Memory B cell (primary cell): ENCODE measurements at regions not wholly inside any gene's neighbourhood (a gene's known extent, or its start where the extent isn't known, plus 50 kb on each side); places are given as distances from the start of the nearest gene placed in this dataset.

Source experiments
- ATAC-seq: fragments of 150-1000 bp; cut with Tn5 transposase; 2 replicates; pipeline ENCODE4 v1.10.0; 2021; ENCODE audit warnings: low read depth, mild to moderate bottlenecking, moderate library complexity
- DNase-seq, 2 donors: peaks; one replicate each; pipeline ENCODE4 v3.0.0; 2022; ENCODE audit warnings: low spot score in 2 of 2
- H3K27ac Mint-ChIP-seq: one replicate; pipeline ENCODE4 v1.8.0; 2022; ENCODE audit warnings: mild to moderate bottlenecking, moderate library complexity, mixed read lengths
- H3K27me3 Mint-ChIP-seq: one replicate; pipeline ENCODE4 v1.8.0; 2022; ENCODE audit warnings: mixed read lengths
- H3K36me3 Mint-ChIP-seq: one replicate; pipeline ENCODE4 v1.8.0; 2022; ENCODE audit warnings: mild to moderate bottlenecking, mixed read lengths
- H3K4me1 Mint-ChIP-seq: one replicate; pipeline ENCODE4 v1.8.0; 2022; ENCODE audit warnings: mixed read lengths
- H3K4me3 Mint-ChIP-seq: one replicate; pipeline ENCODE4 v1.8.0; 2022; ENCODE audit warnings: mild to moderate bottlenecking, moderate library complexity, mixed read lengths
- H3K9me3 Mint-ChIP-seq: one replicate; pipeline ENCODE4 v1.8.0; 2022; ENCODE audit warnings: mixed read lengths

- ATAC-seq (no peak), DNase-seq (no peak)
- Mint-ChIP-seq H3K36me3 (no peaks in the 10 kb centered on the region), H3K9me3 (no peaks in the 10 kb centered on the region), H3K4me1 (no peaks in the 10 kb centered on the region), H3K4me3 (no peak overlapping the region), H3K27me3 (peaks cover 3% of the 10 kb centered on the region), H3K27ac (no peak overlapping the region)
These were observed 689.9 kb downstream of the TUSC7 start for GRCh38 chr3:117399311-117400078.

GRCh38 chr3:117400303-117400702 is 690.7 kb downstream of the TUSC7 start:
- Mint-ChIP-seq H3K4me1 (no peaks in the 10 kb centered on the region), H3K9me3 (no peaks in the 10 kb centered on the region), H3K4me3 (no peak overlapping the region), H3K36me3 (no peaks in the 10 kb centered on the region), H3K27ac (no peak overlapping the region), H3K27me3 (peaks cover 3% of the 10 kb centered on the region)
- ATAC-seq (no peak), DNase-seq (no peak)

DNA sequence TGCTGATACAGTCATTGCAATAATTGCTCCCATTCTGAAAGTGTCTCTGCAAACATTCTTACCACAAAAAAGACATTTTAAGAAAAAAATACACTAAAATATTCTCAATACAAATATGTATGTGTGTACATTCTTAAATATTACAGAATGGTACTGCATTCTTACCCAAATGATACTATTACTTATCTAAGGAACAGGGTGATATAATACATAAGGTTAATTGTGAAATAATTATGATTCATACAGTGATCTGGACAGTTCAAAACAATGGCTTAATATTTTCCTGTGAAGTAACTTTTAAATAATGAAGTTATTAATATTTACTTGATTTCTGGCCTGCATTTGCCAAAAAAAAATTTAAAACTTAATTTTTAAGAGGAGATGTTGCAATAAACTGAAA is 694.6 kb downstream of the TUSC7 start:
- no peak for ATAC-seq

GRCh38 chr3:117404730-117405129 is 695.2 kb downstream of the TUSC7 start:
- Mint-ChIP-seq H3K27me3 (no peaks in the 10 kb centered on the region), H3K4me3 (no peak overlapping the region), H3K27ac (no peak overlapping the region), H3K4me1 (no peaks in the 10 kb centered on the region), H3K9me3 (peaks cover 1% of the 10 kb centered on the region), H3K36me3 (no peaks in the 10 kb centered on the region)
- ATAC-seq (no peak), DNase-seq (no peak)

More for the DNA sequence above, 694.6 kb downstream of the TUSC7 start:
- no peaks in the 10 kb centered on the region for H3K27me3 Mint-ChIP-seq
- H3K9me3 Mint-ChIP-seq: peaks cover under 1% of the 10 kb centered on the region
- H3K4me1 Mint-ChIP-seq: no peaks in the 10 kb centered on the region
- no peak overlapping the region for H3K4me3 Mint-ChIP-seq
- H3K27ac Mint-ChIP-seq: no peak overlapping the region
- no peak for DNase-seq
- no peaks in the 10 kb centered on the region for H3K36me3 Mint-ChIP-seq

GRCh38 chr3:117405359-117405758 is 695.8 kb downstream of the TUSC7 start:
- no peak overlapping the region for H3K27ac Mint-ChIP-seq
- ATAC-seq (no peak), DNase-seq (no peak)
- H3K4me3 Mint-ChIP-seq: no peak overlapping the region
- H3K9me3 Mint-ChIP-seq: peaks cover 1% of the 10 kb centered on the region
- no peaks in the 10 kb centered on the region for H3K4me1 Mint-ChIP-seq
- H3K27me3 Mint-ChIP-seq: no peaks in the 10 kb centered on the region
- H3K36me3 Mint-ChIP-seq: no peaks in the 10 kb centered on the region

GRCh38 chr3:117407317-117407716 is 697.7 kb downstream of the TUSC7 start:
- ATAC-seq (no peak), DNase-seq (no peak)
- no peaks in the 10 kb centered on the region for H3K36me3 Mint-ChIP-seq
- H3K4me1 Mint-ChIP-seq: no peaks in the 10 kb centered on the region
- H3K27me3 Mint-ChIP-seq: no peaks in the 10 kb centered on the region
- H3K4me3 Mint-ChIP-seq: no peak overlapping the region
- no peak overlapping the region for H3K27ac Mint-ChIP-seq
- peaks cover 1% of the 10 kb centered on the region for H3K9me3 Mint-ChIP-seq

DNA sequence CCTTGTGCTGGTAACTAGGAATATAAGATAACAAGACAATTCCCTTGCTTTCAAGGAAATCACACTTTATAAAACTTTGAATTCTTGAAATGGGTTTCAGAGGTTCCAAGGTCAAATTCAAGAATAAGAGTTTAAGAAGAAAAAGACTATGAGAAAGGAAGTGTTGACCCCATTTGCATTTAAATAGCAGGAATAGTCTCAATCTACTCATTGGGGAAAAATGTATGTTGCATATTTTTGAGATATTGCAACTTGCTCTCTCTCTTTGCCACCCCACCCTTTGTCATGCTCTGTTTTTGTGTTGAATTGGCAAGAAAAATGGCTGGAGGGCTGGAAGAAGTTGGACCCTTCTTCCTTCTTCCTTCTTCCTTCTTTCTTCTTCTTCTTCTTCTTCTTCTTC is 699.2 kb downstream of the TUSC7 start:
- H3K36me3 Mint-ChIP-seq: no peaks in the 10 kb centered on the region
- DNase-seq (no peak), ATAC-seq (no peak)
- H3K27ac Mint-ChIP-seq: no peak overlapping the region
- no peak overlapping the region for H3K4me3 Mint-ChIP-seq
- no peaks in the 10 kb centered on the region for H3K4me1 Mint-ChIP-seq
- peaks cover 1% of the 10 kb centered on the region for H3K9me3 Mint-ChIP-seq
- no peaks in the 10 kb centered on the region for H3K27me3 Mint-ChIP-seq

DNA sequence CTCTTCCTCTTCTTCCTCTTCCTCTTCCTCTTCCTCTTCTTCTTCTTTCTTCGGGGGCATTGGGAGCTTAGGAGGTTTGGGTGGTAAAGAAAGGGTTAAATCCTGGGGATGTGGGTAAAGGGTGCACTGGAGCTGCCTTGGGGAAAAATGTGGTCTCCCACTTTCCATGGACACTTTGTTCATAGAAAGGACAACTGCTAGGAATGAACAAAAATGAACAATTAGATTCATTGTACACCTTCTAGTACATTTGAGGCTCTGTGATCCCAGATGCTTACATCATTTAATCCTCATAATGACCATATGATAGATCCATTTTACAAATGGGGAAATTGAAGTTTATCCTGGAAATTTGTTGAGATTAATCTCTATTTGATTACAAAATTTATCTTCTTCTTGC is 699.7 kb downstream of the TUSC7 start:
- Mint-ChIP-seq H3K9me3 (peaks cover 1% of the 10 kb centered on the region), H3K4me3 (no peak overlapping the region), H3K4me1 (no peaks in the 10 kb centered on the region), H3K27ac (no peak overlapping the region), H3K27me3 (no peaks in the 10 kb centered on the region), H3K36me3 (no peaks in the 10 kb centered on the region)
- DNase-seq: no peak
- no peak for ATAC-seq

DNA sequence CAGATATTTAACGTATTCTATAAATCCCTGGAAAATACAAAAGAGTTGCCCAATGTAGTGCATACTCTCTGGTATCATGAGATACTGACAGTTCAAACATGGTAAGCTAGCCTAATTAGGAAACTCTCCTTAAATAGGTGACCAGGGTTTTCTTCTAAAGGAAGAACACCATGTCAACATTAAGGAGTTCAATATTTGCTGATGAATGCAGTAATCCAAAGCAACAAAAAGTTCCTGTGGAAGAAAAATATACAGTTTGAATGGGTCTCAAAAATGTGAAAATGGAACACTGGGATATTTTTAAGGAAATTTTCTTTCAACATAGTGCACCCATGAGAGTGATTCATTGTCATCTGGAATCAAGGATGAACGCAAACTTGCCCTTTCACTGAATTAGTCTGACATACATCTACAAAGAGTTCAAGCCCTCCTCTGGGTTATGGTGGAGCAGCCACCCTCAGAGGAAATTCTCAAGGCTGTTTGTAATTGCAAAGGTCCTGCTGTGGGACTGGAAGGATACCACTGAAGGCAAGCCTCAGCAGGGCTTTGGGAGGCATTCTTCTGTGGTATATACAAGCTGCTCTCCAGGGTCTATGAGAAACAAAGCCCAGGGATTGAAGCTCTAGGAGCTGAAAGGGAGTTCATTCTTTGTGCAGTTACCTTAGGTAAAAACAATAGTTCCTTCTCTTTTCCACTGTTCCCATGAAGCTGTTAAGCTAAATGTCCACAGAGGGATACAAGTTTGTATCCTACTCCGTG is 700.3 kb downstream of the TUSC7 start:
- no peaks in the 10 kb centered on the region for H3K4me1 Mint-ChIP-seq
- no peaks in the 10 kb centered on the region for H3K36me3 Mint-ChIP-seq
- H3K27ac Mint-ChIP-seq: no peak overlapping the region
- H3K4me3 Mint-ChIP-seq: no peak overlapping the region
- no peak for DNase-seq
- H3K9me3 Mint-ChIP-seq: peaks cover 1% of the 10 kb centered on the region
- no peak for ATAC-seq
- H3K27me3 Mint-ChIP-seq: no peaks in the 10 kb centered on the region

DNA sequence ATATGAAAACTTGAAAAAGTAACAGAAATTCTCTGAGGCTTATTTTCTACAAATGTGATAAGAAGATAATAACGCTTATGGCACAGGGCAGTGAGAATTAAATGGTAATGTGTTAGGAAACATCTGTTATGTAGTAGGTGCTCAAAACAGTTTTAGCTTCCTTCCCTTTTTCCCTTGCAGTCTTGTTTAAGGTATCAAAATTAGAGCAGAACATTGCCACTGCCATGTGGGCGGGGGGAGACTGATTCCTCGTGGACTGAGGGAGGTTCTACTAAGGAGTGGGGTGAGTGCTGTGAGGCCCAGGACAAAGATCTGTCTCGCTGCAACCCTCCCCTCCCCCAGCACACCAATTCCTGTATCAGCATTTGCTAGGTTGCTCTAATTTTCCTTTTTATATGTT is 702.4 kb downstream of the TUSC7 start:
- Mint-ChIP-seq H3K27ac (no peak overlapping the region), H3K4me3 (no peak overlapping the region), H3K36me3 (no peaks in the 10 kb centered on the region)

DNA sequence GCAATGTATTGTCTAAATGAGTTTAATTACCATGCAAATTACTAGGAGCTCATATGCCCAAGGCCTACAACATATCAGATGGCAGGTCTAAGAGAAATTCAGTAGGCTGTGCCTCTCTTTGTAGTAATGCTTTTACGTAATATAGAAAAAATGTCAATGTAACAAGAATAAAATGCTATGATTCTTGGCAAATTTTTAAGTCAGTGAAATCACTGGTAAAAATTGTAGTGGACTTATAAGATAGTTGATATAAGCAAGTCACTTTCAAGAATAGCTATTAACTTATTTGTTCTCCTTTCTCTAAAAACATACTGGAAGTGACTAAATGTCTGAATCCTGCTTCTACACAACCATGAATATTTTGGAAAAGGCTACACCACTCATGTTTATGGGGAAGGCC is 707.8 kb downstream of the TUSC7 start:
- no peak for DNase-seq
- Mint-ChIP-seq H3K36me3 (no peaks in the 10 kb centered on the region), H3K27me3 (no peaks in the 10 kb centered on the region)

More for the DNA sequence above, 702.4 kb downstream of the TUSC7 start:
- DNase-seq (no peak), ATAC-seq (no peak)
- H3K4me1 Mint-ChIP-seq: no peaks in the 10 kb centered on the region
- H3K27me3 Mint-ChIP-seq: no peaks in the 10 kb centered on the region
- peaks cover 1% of the 10 kb centered on the region for H3K9me3 Mint-ChIP-seq

DNA sequence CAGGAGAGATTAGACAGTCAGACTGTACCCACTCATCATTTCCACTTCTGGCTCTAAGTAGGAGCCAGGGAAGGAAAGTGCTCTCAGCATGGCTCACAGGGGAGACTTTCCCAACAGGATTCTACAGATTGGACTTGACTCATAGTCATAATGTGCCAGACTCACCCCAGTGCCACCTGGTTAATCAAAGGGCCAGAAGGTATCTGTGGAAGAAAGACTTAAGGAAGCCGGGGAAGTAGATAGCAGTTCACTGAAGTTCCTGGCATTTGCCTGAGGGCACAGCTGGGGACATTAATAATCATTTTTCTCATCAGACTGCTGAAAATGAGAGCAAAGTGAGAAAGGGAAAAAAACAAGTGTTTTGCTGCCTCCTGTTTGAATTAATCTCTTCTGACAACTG is 717.5 kb downstream of the TUSC7 start:
- Mint-ChIP-seq H3K27me3 (no peaks in the 10 kb centered on the region), H3K36me3 (no peaks in the 10 kb centered on the region), H3K9me3 (no peaks in the 10 kb centered on the region), H3K27ac (no peak overlapping the region), H3K4me1 (peaks cover 3% of the 10 kb centered on the region), H3K4me3 (no peak overlapping the region)
- DNase-seq (no peak), ATAC-seq (no peak)

More for the DNA sequence above, 707.8 kb downstream of the TUSC7 start:
- ATAC-seq: no peak
- H3K4me3 Mint-ChIP-seq: no peak overlapping the region
- H3K4me1 Mint-ChIP-seq: no peaks in the 10 kb centered on the region
- no peak overlapping the region for H3K27ac Mint-ChIP-seq
- H3K9me3 Mint-ChIP-seq: no peaks in the 10 kb centered on the region

DNA sequence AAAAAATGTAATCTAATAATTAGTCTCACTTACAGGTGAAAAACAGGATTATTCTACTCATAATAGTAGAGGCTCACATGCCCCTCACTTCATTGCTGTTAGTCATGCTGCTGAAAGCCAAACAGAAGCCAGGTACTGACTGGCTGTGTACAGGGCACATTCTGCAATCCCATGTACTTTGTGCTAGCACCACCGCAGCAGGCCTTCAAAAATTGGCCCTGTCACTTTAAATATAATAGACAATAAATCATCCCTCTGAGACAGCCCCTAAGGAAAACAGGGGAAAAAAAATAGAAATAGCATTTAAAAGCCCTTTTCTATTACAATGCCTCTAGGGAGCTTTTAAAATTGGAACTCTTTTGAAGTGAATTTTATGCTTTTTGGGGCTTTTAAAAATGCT is 723.8 kb downstream of the TUSC7 start:
- DNase-seq (no peak), ATAC-seq (no peak)
- Mint-ChIP-seq H3K4me1 (no peaks in the 10 kb centered on the region), H3K36me3 (no peaks in the 10 kb centered on the region), H3K9me3 (no peaks in the 10 kb centered on the region), H3K4me3 (no peak overlapping the region), H3K27me3 (no peaks in the 10 kb centered on the region), H3K27ac (no peak overlapping the region)

DNA sequence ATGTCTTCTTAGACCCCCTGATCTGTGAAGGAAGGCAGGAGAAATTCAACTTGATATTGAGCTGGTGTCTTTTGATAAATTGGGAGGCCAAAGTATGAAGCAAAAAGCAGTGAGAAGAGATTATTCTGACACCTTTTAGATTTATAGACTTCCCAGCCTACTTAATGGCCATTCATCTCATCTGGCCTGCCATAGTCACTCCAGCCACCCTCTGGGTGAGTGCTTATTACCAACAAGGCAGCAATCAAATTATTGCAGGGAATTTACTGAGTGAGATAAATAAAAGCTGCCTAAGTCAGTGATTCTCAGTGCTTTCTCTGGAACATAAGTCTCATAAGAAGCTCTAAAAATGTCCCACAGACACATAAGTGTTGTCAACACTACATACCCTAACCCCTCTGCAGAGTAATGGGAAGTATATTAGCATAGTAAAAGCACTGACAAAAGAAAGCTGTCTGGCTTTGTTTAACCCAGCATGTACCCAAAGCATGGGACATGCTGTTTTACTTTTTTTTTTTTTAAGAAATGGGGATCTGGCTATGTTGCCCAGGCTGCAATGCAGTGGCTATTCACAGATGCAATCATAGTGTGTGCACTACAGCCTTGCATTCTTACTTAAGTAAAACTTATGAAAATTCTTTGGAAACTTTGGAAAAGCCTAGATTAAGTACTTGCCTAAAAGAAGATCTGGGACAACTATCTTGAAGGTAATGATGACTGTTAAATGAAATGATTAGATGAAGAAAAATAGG is 725.3 kb downstream of the TUSC7 start:
- H3K9me3 Mint-ChIP-seq: no peaks in the 10 kb centered on the region
- H3K27me3 Mint-ChIP-seq: no peaks in the 10 kb centered on the region
- no peak overlapping the region for H3K27ac Mint-ChIP-seq
- DNase-seq (no peak), ATAC-seq (no peak)
- H3K4me3 Mint-ChIP-seq: no peak overlapping the region
- no peaks in the 10 kb centered on the region for H3K36me3 Mint-ChIP-seq
- no peaks in the 10 kb centered on the region for H3K4me1 Mint-ChIP-seq
